HG03575 (cell line): ENCODE measurements at regions not wholly inside any gene's neighbourhood (a gene's known extent, or its start where the extent isn't known, plus 50 kb on each side); places are given as distances from the start of the nearest gene placed in this dataset.
"Not testable (repeated sequence)": the region's sequence is repeated elsewhere in the genome, so short reads cannot be mapped to it uniquely, and the experiment has no call there.

Source experiments
- ATAC-seq: cut with Tn5 transposase; IDR thresholded peaks from one replicate; pipeline ENCODE4 v1.9.1; 2021; ENCODE audit not compliant: unreplicated experiment, insufficient number of reproducible peaks, low FRiP score; ENCODE audit errors: extremely low read depth

DNA sequence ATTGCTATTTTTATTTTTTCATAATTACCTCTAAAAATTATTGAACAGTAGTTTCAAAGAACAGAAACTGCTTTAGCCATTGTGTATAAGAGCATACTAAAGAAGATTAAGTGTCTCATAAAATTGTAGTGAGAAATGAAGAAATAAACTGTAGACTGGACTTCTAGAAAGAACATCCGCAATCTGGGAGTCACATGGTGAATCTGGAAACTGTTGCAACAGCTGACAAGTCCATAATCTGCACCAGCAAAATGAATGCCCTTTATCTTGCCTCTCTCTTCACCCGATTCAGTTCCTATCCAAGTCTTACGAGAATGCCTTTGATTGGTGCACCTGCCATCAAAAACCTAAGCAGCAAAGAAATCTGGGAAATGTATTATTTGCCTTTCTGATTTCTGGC is 312.9 kb downstream of the NAF1 start:
- no peak for ATAC-seq

GRCh38 chr4:162852642-162853041 is 314.0 kb downstream of the NAF1 start:
- ATAC-seq: no peak

DNA sequence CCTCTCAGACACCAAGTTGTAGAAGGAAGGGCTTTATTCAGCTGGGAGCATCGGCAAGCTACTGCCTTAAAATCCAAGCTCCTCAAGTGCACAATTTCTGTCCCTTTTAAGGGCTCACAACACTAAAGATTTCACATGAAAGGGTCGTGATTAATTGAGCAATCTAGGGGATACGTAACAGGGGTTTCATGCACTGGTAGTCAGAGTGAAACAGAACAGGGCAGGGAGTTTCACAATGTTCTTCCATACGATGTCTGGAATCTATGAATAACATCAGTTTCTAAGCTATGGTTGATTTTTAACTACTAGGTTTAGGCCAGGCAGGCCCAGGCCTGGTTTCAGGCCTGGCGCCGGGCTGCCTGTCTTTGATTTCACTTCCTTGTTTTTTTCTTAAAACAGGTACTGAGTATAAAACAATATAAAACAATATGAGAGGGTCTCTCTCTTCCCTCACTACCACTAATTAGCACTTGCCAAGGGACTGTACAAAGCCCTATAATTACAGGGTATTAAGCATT is 315.4 kb downstream of the NAF1 start:
- not testable (repeated sequence) for ATAC-seq

DNA sequence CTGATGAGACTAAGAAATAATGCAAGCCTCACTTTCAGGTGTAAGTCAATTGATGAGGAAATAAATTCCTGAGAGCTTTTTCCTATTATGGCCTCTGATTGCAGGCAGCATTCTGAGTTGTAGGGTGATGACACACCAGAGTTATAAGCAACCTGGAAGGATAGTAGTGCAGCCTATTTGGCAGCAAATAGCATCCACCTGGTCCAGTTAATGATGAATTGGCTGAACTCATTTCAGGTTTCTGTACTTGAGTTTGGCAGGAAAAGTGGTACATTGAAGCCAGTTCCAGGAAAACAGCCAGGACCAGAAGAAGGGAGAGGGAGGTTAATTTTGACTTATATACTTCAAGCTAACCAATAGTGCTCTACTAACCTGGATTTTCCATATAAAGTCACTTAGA is 316.8 kb downstream of the NAF1 start:
- ATAC-seq: no peak

DNA sequence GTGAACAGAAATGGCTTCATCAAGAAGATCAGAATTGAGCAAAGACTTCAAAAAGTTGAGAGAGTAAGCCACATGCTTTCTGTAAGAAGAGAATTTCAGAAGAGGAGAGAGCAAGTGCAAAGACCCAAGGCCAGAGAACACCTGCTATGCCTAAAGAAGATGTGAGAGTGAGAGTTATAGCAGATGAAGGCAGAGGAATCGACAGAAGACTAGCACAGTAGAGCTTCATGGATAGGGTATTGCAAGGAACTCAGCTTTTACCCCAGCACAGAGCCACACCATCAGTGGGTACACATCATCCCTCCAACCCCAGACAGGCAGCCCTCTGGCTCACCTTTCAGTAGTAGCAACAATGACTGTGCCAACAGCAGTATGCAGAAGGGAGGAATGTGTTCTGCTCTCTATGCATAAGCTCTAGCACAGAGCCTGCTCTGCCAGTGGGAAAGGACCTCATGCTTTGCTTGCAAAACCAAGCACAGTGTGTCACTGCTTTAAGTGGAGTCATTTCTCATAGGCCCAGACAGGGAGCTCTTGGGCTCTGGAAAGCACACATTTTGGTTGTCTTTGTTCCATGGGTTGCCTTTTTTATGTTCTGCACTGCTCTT is 318.6 kb downstream of the NAF1 start:
- no peak for ATAC-seq

GRCh38 chr4:162841753-162842152 is 324.9 kb downstream of the NAF1 start:
- no peak for ATAC-seq

GRCh38 chr4:162839814-162840213 is 326.9 kb downstream of the NAF1 start:
- ATAC-seq: no peak

DNA sequence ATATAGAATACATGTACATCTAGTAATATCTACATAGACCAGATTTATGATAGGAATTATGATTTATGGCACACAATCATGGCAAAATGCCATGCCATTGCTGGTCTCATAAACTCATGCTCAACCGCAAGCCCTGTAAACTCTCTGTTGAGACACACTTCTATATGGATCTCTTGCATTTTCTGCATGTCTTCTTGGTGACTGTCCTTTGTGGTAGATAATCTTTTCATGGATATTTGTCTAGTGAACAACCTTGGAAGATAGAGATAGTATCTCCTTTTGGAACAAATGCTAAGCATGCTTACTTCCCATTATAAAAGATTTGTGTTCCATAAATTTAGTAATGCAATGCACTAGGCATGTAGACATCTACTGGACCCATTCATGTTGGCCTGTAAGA is 328.0 kb downstream of the NAF1 start:
- ATAC-seq: no peak

GRCh38 chr4:162837679-162838078 is 329.0 kb downstream of the NAF1 start:
- no peak for ATAC-seq

- ATAC-seq: no peak
Observed at GRCh38 chr4:162837241-162837640, 329.4 kb downstream of the NAF1 start.

- no peak for ATAC-seq
Observed at GRCh38 chr4:162836773-162837172, 329.9 kb downstream of the NAF1 start.

GRCh38 chr4:162836258-162836657 is 330.4 kb downstream of the NAF1 start:
- not testable (repeated sequence) for ATAC-seq

- no peak for ATAC-seq
Observed at GRCh38 chr4:162830899-162831298, 335.8 kb downstream of the NAF1 start.

GRCh38 chr4:162817374-162817773 is 349.3 kb downstream of the NAF1 start:
- ATAC-seq: not testable (repeated sequence)

GRCh38 chr4:162804351-162804924 is 362.3 kb downstream of the NAF1 start:
- ATAC-seq: no peak

- ATAC-seq: no peak
Observed at GRCh38 chr4:162803378-162803777, 363.3 kb downstream of the NAF1 start.

DNA sequence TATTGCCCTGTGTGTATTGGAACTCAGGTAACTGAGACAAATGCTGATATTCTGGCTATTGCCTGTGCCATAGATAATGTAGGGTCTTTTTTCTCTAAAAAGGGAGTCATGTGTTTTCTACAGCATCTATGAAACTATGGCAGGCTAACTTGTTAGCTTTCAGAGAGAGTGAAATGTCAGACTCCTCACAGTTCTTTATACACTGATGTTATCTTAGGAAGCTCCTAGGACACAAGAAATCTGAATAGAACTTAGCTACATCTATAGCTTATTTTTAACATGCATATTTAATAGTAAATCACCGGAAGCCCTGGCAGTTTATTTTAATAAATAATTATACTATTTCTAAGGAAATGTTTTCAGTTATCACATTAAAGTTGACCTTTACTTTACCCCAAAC is 369.6 kb downstream of the NAF1 start:
- ATAC-seq: no peak

DNA sequence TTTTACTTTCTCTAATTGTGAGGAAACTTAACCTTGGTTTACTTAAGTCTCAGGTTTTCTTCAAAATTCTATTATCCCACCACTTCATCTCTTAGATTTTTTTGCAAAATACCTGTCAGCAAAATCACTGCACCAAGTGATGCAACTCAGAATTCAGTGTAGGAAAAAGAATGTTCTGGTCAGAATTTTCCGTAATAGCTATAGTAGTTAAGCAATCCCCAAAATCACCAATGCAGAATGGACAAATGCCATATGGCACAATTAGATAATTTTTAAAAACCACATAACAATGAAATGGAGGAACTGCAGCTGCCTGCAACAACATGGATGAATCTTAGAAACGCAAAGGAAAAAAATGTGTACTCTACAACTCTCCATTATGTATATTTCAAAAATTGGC is 373.1 kb downstream of the NAF1 start:
- no peak for ATAC-seq

GRCh38 chr4:162793004-162793403 is 373.7 kb downstream of the NAF1 start:
- ATAC-seq: no peak

GRCh38 chr4:162791226-162791625 is 375.5 kb downstream of the NAF1 start:
- no peak for ATAC-seq

- no peak for ATAC-seq
Observed at GRCh38 chr4:162787120-162787519, 379.6 kb downstream of the NAF1 start.
